Peyer's patch (tissue), 4 donors: ENCODE measurements at regions not wholly inside any gene's neighbourhood (a gene's known extent, or its start where the extent isn't known, plus 50 kb on each side); places are given as distances from the start of the nearest gene placed in this dataset.

Experiments used
- POLR2A ChIP-seq, 2 donors: fragments of 450-650 bp; IDR thresholded peaks; one replicate each; pipeline ENCODE4 v1.5.1; 2017; ENCODE audit warnings: antibody characterized with exemption in 2 of 2, mild to moderate bottlenecking in 2 of 2, moderate library complexity in 2 of 2
- TF ChIP-seq, protein P1 (sequence below), 6 experiments: fragments of 450-650 bp in 4 of 6; fragments of 200-600 bp in 2 of 6; sonication (generic) in 1 of 6; IDR thresholded peaks; one replicate each; pipeline ENCODE4 v1.5.1; 2017 to 2019; ENCODE audit warnings: antibody characterized with exemption in 6 of 6, mild to moderate bottlenecking in 3 of 6, moderate library complexity in 1 of 6

DNA sequence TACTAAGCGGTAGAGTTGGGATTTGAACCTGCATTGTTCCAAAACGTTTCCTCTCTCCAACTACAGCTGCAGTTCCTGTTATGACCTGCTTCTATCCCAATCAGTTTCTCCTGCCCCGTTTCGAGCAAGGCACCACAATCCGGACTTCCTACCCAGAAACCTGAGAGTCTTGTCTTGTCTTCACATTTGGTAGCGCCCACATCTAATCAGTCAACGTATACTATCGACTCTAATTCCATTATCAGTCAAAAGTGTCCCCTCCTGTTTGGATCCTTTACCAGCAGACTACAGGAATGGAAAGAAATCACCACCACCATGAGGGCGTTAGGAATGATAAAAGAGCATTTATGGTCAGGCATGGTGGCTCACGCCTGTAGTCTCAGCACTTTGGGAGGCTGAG is 124.6 kb downstream of the AXIN2 start:
- TF ChIP-seq, protein P1, sequence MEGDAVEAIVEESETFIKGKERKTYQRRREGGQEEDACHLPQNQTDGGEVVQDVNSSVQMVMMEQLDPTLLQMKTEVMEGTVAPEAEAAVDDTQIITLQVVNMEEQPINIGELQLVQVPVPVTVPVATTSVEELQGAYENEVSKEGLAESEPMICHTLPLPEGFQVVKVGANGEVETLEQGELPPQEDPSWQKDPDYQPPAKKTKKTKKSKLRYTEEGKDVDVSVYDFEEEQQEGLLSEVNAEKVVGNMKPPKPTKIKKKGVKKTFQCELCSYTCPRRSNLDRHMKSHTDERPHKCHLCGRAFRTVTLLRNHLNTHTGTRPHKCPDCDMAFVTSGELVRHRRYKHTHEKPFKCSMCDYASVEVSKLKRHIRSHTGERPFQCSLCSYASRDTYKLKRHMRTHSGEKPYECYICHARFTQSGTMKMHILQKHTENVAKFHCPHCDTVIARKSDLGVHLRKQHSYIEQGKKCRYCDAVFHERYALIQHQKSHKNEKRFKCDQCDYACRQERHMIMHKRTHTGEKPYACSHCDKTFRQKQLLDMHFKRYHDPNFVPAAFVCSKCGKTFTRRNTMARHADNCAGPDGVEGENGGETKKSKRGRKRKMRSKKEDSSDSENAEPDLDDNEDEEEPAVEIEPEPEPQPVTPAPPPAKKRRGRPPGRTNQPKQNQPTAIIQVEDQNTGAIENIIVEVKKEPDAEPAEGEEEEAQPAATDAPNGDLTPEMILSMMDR (IDR thresholded peaks at IDR 0.05): no peak
- no peak for TF ChIP-seq POLR2A (IDR thresholded peaks at IDR 0.05)
